AG04450 (cell line): ENCODE measurements at regions not wholly inside any gene's neighbourhood (a gene's known extent, or its start where the extent isn't known, plus 50 kb on each side); places are given as distances from the start of the nearest gene placed in this dataset.

Source experiments
- CTCF ChIA-PET: fragments of 300-600, 350-600 bp; formaldehyde crosslinking; extraction: SDS; loops from one replicate; lab custom pipeline; 2022; ENCODE audit warnings: antibody characterized with exemption, inconsistent platforms; lab: Charles Lee
- POLR2A ChIA-PET: fragments of 350-600 bp; formaldehyde crosslinking; extraction: SDS; loops from one replicate; lab custom pipeline; 2021; ENCODE audit warnings: antibody characterized with exemption, inconsistent platforms; lab: Yijun Ruan, JAX
- DNase-seq: peaks from one replicate; pipeline ENCODE4 v3.0.0-alpha.2; 2011; ENCODE audit warnings: low read depth, low spot score
- H3K27ac ChIP-seq: one replicate; pipeline ENCODE4 v1.5.1; 2012; ENCODE audit warnings: low read depth, low read length, control low read depth
- H3K27me3 ChIP-seq: one replicate; pipeline ENCODE4 v1.6.0; 2012; ENCODE audit warnings: low read length; ENCODE audit not compliant: control insufficient read depth, insufficient read depth
- H3K4me3 ChIP-seq: 2 replicates; pipeline ENCODE4 v1.5.1; 2011; ENCODE audit warnings: mild to moderate bottlenecking, low read depth, low read length, control low read depth
- H3K9me3 ChIP-seq: 2 replicates; pipeline ENCODE4 v1.5.1; 2012; ENCODE audit warnings: low read length; ENCODE audit not compliant: control insufficient read depth, insufficient read depth
- TF ChIP-seq, protein P1 (sequence below): IDR thresholded peaks from 2 replicates; pipeline ENCODE4 v1.5.1; 2011; ENCODE audit warnings: low read depth, low read length, control low read depth, inconsistent platforms

DNA sequence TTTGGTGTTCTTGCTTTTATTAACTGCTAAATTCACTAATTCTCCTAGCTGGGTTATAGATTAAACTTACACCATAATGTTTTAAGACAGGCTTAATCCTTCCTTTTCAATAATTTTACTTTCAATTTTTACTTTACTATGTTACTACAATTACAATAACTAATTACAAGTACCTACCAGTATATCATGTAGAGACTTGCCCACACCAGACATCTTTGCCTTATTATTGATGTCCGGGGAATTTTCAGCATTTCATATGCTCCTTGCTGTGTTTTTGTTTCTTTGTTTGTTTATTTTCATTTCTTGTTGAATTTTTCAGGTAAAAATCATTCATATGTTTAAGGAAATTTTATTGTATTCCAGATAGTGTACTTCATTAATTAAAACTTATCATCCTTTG is 473.2 kb downstream of the NLGN4Y start:
- H3K4me3 ChIP-seq: no peak overlapping the region
- TF ChIP-seq, protein P1, sequence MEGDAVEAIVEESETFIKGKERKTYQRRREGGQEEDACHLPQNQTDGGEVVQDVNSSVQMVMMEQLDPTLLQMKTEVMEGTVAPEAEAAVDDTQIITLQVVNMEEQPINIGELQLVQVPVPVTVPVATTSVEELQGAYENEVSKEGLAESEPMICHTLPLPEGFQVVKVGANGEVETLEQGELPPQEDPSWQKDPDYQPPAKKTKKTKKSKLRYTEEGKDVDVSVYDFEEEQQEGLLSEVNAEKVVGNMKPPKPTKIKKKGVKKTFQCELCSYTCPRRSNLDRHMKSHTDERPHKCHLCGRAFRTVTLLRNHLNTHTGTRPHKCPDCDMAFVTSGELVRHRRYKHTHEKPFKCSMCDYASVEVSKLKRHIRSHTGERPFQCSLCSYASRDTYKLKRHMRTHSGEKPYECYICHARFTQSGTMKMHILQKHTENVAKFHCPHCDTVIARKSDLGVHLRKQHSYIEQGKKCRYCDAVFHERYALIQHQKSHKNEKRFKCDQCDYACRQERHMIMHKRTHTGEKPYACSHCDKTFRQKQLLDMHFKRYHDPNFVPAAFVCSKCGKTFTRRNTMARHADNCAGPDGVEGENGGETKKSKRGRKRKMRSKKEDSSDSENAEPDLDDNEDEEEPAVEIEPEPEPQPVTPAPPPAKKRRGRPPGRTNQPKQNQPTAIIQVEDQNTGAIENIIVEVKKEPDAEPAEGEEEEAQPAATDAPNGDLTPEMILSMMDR: no peak
- H3K9me3 ChIP-seq: no peaks in the 10 kb centered on the region
- no peaks in the 10 kb centered on the region for H3K27me3 ChIP-seq
- no peak for DNase-seq
- ChIA-PET POLR2A (no interaction called here), CTCF (no interaction called here)
- H3K27ac ChIP-seq: no peak overlapping the region

DNA sequence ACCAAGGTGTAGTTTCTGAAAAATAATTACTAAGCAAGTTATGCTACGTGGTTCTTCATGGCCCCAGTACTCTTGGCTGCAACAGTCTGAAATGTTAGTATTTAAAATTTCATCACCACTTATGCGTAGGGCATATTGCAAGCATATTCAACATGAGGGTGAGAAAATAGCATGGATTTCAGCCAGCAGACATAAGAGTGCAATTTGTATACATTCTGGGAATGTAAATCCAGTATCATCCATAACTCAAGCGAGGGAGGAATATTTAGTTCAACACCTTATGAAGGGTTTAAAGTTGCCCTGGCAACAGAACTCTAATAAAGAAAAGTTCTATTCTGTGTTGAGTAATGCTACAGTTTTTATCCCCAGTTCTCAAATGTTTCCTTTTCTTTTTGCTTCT is 475.7 kb downstream of the NLGN4Y start:
- CTCF ChIA-PET: interaction anchor here (0.6 kb wide), 1 partner anchor 1448 kb away, joined by 3 read pairs; no protein-coding TSS in a partner anchor
- Histone ChIP-seq H3K4me3 (no peak overlapping the region), H3K27me3 (no peaks in the 10 kb centered on the region), H3K27ac (no peak overlapping the region), H3K9me3 (no peaks in the 10 kb centered on the region)
- TF ChIP-seq, protein P1: no peak
- POLR2A ChIA-PET: no interaction called here
- no peak for DNase-seq
